Tibial nerve (tissue), 4 donors: ENCODE measurements at regions not wholly inside any gene's neighbourhood (a gene's known extent, or its start where the extent isn't known, plus 50 kb on each side); places are given as distances from the start of the nearest gene placed in this dataset.

Source experiments
- CTCF ChIP-seq, 5 experiments: fragments of 200-600 bp in 3 of 5; fragments of 450-650 bp in 2 of 5; sonication (generic) in 3 of 5; IDR thresholded peaks; one replicate each; pipeline ENCODE4 v1.5.1; 2016 to 2019; ENCODE audit warnings: antibody characterized with exemption in 5 of 5, mild to moderate bottlenecking in 3 of 5, moderate library complexity in 2 of 5
- EP300 ChIP-seq, 2 donors: sonication (generic); formaldehyde crosslinking; IDR thresholded peaks; one replicate each; pipeline ENCODE4 v1.6.1; 2017; ENCODE audit warnings: antibody characterized with exemption in 2 of 2, mild to moderate bottlenecking in 1 of 2
- POLR2A ChIP-seq, 2 donors: fragments of 450-650 bp; IDR thresholded peaks; one replicate each; pipeline ENCODE4 v1.6.1; 2017; ENCODE audit warnings: antibody characterized with exemption in 2 of 2, mild to moderate bottlenecking in 2 of 2, moderate library complexity in 2 of 2

GRCh38 chr10:28215930-28216329 is 86.9 kb downstream of the MPP7 start:
- TF ChIP-seq POLR2A (IDR thresholded peaks at IDR 0.05) (no peak), CTCF (IDR thresholded peaks at IDR 0.05) (no peak), EP300 (IDR thresholded peaks at IDR 0.05) (no peak)
